ENCODE measurements at regions not wholly inside any gene's neighbourhood (a gene's known extent, or its start where the extent isn't known, plus 50 kb on each side); places are given as distances from the start of the nearest gene placed in this dataset.

GRCh38 chr2:121153516-121153915 is 131.5 kb downstream of the TFCP2L1 start:
- TF ChIP-seq ZBTB7A (IDR thresholded peaks at IDR 0.05; ENCODE audit: low read depth) (no peak), FOXM1 (IDR thresholded peaks at IDR 0.05; ENCODE audit: borderline replicate concordance, low read depth) (no peak), REST (IDR thresholded peaks at IDR 0.05; ENCODE audit: low read depth) (no peak), RAD21 (IDR thresholded peaks at IDR 0.05; ENCODE audit: low read depth) (no peak), MAX (IDR thresholded peaks at IDR 0.05) (no peak), YY1 (IDR thresholded peaks at IDR 0.05; ENCODE audit: low read depth) (no peak), TAF1 (IDR thresholded peaks at IDR 0.05; ENCODE audit: low read depth) (no peak), CREB1 (IDR thresholded peaks at IDR 0.05; ENCODE audit: low read depth) (no peak), EGR1 (IDR thresholded peaks at IDR 0.05) (no peak), EP300 (IDR thresholded peaks at IDR 0.05; ENCODE audit: borderline replicate concordance) (no peak)
- TF ChIP-seq, protein P1, sequence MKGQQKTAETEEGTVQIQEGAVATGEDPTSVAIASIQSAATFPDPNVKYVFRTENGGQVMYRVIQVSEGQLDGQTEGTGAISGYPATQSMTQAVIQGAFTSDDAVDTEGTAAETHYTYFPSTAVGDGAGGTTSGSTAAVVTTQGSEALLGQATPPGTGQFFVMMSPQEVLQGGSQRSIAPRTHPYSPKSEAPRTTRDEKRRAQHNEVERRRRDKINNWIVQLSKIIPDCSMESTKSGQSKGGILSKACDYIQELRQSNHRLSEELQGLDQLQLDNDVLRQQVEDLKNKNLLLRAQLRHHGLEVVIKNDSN (IDR thresholded peaks at IDR 0.05): no peak

DNA sequence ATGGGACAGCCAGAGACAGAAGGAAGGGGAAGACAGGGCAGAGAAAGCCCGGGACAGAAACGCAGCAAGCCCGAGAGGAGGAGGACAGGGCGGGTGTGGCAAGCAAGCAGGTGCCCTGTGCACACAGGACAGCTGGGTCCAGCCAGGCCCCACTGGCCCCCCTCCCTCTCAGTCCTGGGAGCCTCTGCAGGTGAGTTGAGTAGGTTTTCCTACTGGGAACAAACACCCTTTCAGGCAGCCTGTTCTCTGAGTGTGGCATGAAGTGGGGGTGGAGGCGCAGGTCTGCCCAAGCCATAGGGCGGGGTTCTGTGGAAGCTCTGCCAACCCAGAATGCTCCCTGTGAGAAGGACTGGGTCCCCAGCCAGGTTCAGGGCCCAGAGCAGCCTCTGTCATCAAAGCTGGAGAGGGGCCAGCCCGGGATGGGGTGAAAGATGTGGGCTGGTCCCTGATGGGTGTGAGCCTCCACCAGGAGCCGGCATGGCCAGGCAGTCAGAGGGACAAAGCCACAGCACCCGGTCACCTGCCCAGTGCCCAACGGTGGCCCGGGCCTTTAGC is 129.4 kb downstream of the TFCP2L1 start:
- TF ChIP-seq EP300 (IDR thresholded peaks at IDR 0.05; ENCODE audit: borderline replicate concordance) (no peak), TCF12 (IDR thresholded peaks at IDR 0.05; ENCODE audit: low read depth) (no peak), TEAD4 (IDR thresholded peaks at IDR 0.05) (no peak), NFIC (IDR thresholded peaks at IDR 0.05) (no peak), TAF1 (IDR thresholded peaks at IDR 0.05; ENCODE audit: low read depth) (no peak), EGR1 (IDR thresholded peaks at IDR 0.05) (no peak), REST (IDR thresholded peaks at IDR 0.05; ENCODE audit: low read depth) (no peak), FOXM1 (IDR thresholded peaks at IDR 0.05; ENCODE audit: borderline replicate concordance, low read depth) (no peak), YY1 (IDR thresholded peaks at IDR 0.05; ENCODE audit: low read depth) (no peak), RAD21 (IDR thresholded peaks at IDR 0.05; ENCODE audit: low read depth) (no peak), MAX (IDR thresholded peaks at IDR 0.05) (no peak), ZBTB7A (IDR thresholded peaks at IDR 0.05; ENCODE audit: low read depth) (no peak), CREB1 (IDR thresholded peaks at IDR 0.05; ENCODE audit: low read depth) (no peak), CEBPB (IDR thresholded peaks at IDR 0.05) (no peak)
- TF ChIP-seq, protein P1 (IDR thresholded peaks at IDR 0.05): no peak

DNA sequence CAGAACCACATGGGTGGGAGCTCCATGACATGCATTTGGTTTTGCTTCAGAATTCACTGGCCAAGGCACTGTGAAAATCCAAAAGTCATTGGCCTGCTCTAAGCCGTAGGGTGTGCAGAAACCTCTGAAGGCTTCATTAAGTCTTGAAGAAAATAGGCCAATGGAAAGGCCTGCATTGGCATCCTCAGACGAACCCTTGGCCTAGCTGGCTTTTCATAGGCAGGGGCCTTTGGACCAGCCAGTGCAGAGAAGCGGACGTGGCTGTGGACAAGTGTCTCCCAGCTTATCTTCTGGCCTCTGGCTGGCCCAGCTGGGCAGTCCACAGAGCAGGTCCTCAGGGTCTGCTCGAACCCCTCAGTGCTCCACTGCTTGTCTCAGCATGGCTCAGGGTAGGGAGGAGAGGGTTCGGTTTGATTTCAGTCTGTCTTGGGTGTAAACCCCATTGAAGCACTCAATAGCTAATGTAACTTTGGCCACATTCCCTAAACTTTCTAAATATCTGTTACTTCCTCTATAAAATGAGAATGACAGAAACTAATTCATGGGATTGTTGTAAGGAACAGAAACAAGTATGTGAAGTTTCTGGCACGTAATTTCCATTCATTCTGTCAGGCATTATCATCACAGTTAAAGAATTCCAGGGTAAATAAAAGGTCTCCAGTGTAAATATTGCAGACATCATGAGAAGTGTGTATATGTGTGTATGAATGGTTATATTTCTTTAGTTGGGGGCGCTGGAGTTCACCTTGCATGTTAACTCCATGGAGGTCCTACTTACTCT is 125.5 kb downstream of the TFCP2L1 start:
- TF ChIP-seq YY1 (IDR thresholded peaks at IDR 0.05; ENCODE audit: low read depth) (no peak), CREB1 (IDR thresholded peaks at IDR 0.05; ENCODE audit: low read depth) (no peak), NFIC (IDR thresholded peaks at IDR 0.05) (no peak), FOXM1 (IDR thresholded peaks at IDR 0.05; ENCODE audit: borderline replicate concordance, low read depth) (no peak), MAX (IDR thresholded peaks at IDR 0.05) (no peak), RAD21 (IDR thresholded peaks at IDR 0.05; ENCODE audit: low read depth) (no peak), EGR1 (IDR thresholded peaks at IDR 0.05) (no peak), REST (IDR thresholded peaks at IDR 0.05; ENCODE audit: low read depth) (no peak)

- TF ChIP-seq CREB1 (IDR thresholded peaks at IDR 0.05; ENCODE audit: low read depth) (no peak), EP300 (IDR thresholded peaks at IDR 0.05; ENCODE audit: borderline replicate concordance) (no peak), MAX (IDR thresholded peaks at IDR 0.05) (no peak), ZBTB7A (IDR thresholded peaks at IDR 0.05; ENCODE audit: low read depth) (no peak)
- TF ChIP-seq, protein P1 (IDR thresholded peaks at IDR 0.05): no peak
These were observed 124.6 kb downstream of the TFCP2L1 start for GRCh38 chr2:121160366-121160765.
